Uterus (tissue), 2 donors: ENCODE measurements at regions not wholly inside any gene's neighbourhood (a gene's known extent, or its start where the extent isn't known, plus 50 kb on each side); places are given as distances from the start of the nearest gene placed in this dataset.

Experiments
- CTCF ChIP-seq, 4 experiments: fragments of 200-600 bp in 2 of 4; fragments of 450-650 bp in 2 of 4; sonication (generic) in 2 of 4; IDR thresholded peaks; one replicate each; pipeline ENCODE4 v1.5.1; 2016 to 2019; ENCODE audit warnings: antibody characterized with exemption in 4 of 4, mild to moderate bottlenecking in 2 of 4, moderate library complexity in 1 of 4
- POLR2A ChIP-seq, 2 donors: fragments of 450-650 bp; IDR thresholded peaks; one replicate each; pipeline ENCODE4 v1.6.1; 2016; ENCODE audit warnings: antibody characterized with exemption in 2 of 2, mild to moderate bottlenecking in 1 of 2, moderate library complexity in 1 of 2

GRCh38 chr4:27574743-27575142 is 714.1 kb downstream of the STIM2 start:
- TF ChIP-seq CTCF (IDR thresholded peaks at IDR 0.05) = no peak
- no peak for TF ChIP-seq POLR2A (IDR thresholded peaks at IDR 0.05)
